ENCODE measurements at regions not wholly inside any gene's neighbourhood (a gene's known extent, or its start where the extent isn't known, plus 50 kb on each side); places are given as distances from the start of the nearest gene placed in this dataset.

- TF ChIP-seq, protein P1, sequence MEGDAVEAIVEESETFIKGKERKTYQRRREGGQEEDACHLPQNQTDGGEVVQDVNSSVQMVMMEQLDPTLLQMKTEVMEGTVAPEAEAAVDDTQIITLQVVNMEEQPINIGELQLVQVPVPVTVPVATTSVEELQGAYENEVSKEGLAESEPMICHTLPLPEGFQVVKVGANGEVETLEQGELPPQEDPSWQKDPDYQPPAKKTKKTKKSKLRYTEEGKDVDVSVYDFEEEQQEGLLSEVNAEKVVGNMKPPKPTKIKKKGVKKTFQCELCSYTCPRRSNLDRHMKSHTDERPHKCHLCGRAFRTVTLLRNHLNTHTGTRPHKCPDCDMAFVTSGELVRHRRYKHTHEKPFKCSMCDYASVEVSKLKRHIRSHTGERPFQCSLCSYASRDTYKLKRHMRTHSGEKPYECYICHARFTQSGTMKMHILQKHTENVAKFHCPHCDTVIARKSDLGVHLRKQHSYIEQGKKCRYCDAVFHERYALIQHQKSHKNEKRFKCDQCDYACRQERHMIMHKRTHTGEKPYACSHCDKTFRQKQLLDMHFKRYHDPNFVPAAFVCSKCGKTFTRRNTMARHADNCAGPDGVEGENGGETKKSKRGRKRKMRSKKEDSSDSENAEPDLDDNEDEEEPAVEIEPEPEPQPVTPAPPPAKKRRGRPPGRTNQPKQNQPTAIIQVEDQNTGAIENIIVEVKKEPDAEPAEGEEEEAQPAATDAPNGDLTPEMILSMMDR (IDR thresholded peaks at IDR 0.05): no peak
- no peak for TF ChIP-seq ZBTB33 (IDR thresholded peaks at IDR 0.05; ENCODE audit: borderline replicate concordance, low read depth)
Measured at GRCh38 chr1:69171248-69171647, 396.5 kb upstream of the LRRC7 start.

Data from SK-N-SH (cell line).